HCT116 (cell line): ENCODE measurements at regions not wholly inside any gene's neighbourhood (a gene's known extent, or its start where the extent isn't known, plus 50 kb on each side); places are given as distances from the start of the nearest gene placed in this dataset.

Experiments
- ATAC-seq: fragments of 200-7000 bp; cut with Tn5 transposase; 2 replicates; pipeline ENCODE4 v1.9.1; 2020; ENCODE audit warnings: mild to moderate bottlenecking, moderate library complexity
- BruUV-seq: library from RNA; stranded (reverse); fragments of 400-500 nt; replicated peaks from 2 replicates; lab custom pipeline; 2021; lab: Mats Ljungman, UMichigan
- CTCF ChIA-PET: fragments of 300-600 bp; sonication (Branson Sonifier 250); formaldehyde crosslinking; loops from one replicate; lab custom pipeline; 2021; ENCODE audit warnings: antibody characterized with exemption; lab: Charles Lee
- POLR2A ChIA-PET: fragments of 300-600, 350-600 bp; sonication (Branson Sonifier 250); formaldehyde crosslinking; loops from one replicate; lab custom pipeline; 2021; ENCODE audit warnings: antibody characterized with exemption; lab: Charles Lee
- RAD21 ChIA-PET, 2 experiments: fragments of 300-600 bp; sonication (Branson Sonifier 250); formaldehyde crosslinking; loops; one replicate each; lab custom pipeline; 2023; ENCODE audit warnings: low total read pairs in 2 of 2; ENCODE audit not compliant: uncharacterized antibody in 2 of 2, unreplicated experiment in 2 of 2, low non-redundant PET in 1 of 2; lab: Charles Lee
- DNase-seq: peaks from one replicate; pipeline ENCODE4 v3.0.0-alpha.2; 2010; ENCODE audit warnings: low read depth, low spot score
- H2AFZ ChIP-seq: fragments of 200-600 bp; shearing (Covaris generic), sonication (generic); 2 replicates; pipeline ENCODE4 v1.6.1; 2017; ENCODE audit warnings: low read depth, mixed run types, mixed read lengths, antibody characterized with exemption, low read length; ENCODE audit not compliant: poor library complexity, severe bottlenecking
- H3K27ac ChIP-seq: 2 replicates; pipeline ENCODE4 v1.5.1; 2012; ENCODE audit warnings: low read depth, low read length
- H3K27me3 ChIP-seq: fragments of 200-600 bp; sonication (generic); 2 replicates; pipeline ENCODE4 v1.6.1; 2016; ENCODE audit warnings: mixed run types, low read length, mixed read lengths; ENCODE audit not compliant: insufficient read depth
- H3K36me3 ChIP-seq, 2 experiments: fragments of 200-500 bp in 1 of 2; fragments of 200-600 bp in 1 of 2; sonication (Bioruptor generic) in 1 of 2; sonication (generic) in 1 of 2; 2 replicates each; pipeline versions ENCODE4 v1.5.1 to v1.6.1; 2014 to 2016; ENCODE audit warnings: low read length in 2 of 2, inconsistent platforms in 1 of 2, mixed read lengths in 1 of 2, mixed run types in 1 of 2; ENCODE audit not compliant: insufficient read depth in 2 of 2, control insufficient read depth in 1 of 2
- H3K4me1 ChIP-seq, 2 experiments: fragments of 200-600 bp in 1 of 2; sonication (generic) in 1 of 2; 2 replicates each; pipeline versions ENCODE4 v1.5.1 to v1.6.1; 2012 to 2017; ENCODE audit warnings: low read length in 2 of 2, inconsistent platforms in 1 of 2, mild to moderate bottlenecking in 1 of 2, mixed read lengths in 1 of 2, mixed run types in 1 of 2, moderate library complexity in 1 of 2; ENCODE audit not compliant: insufficient read depth in 2 of 2, control insufficient read depth in 1 of 2
- H3K4me2 ChIP-seq: fragments of 200-600 bp; sonication (generic); 2 replicates; pipeline ENCODE4 v1.6.1; 2017; ENCODE audit warnings: mixed run types, low read length, mixed read lengths
- H3K4me3 ChIP-seq, 2 experiments: fragments of 200-600 bp in 1 of 2; sonication (generic) in 1 of 2; replicated peaks in 1 of 2; 2 replicates each; pipeline ENCODE4 v1.5.1; 2011 to 2016; ENCODE audit warnings: low read length in 2 of 2, control low read depth in 1 of 2, low read depth in 1 of 2, mild to moderate bottlenecking in 1 of 2, mixed read lengths in 1 of 2, mixed run types in 1 of 2
- H3K79me2 ChIP-seq: fragments of 200-600 bp; sonication (generic); 2 replicates; pipeline ENCODE4 v1.6.1; 2017; ENCODE audit warnings: mild to moderate bottlenecking, mixed run types, low read length, moderate library complexity, mixed read lengths; ENCODE audit not compliant: insufficient read depth
- H3K9ac ChIP-seq: fragments of 200-600 bp; sonication (generic); 2 replicates; pipeline ENCODE4 v1.6.1; 2016; ENCODE audit warnings: low read length, mixed read lengths
- H3K9me2 ChIP-seq: fragments of 200-600 bp; sonication (generic), shearing (Covaris generic); 2 replicates; pipeline ENCODE4 v1.6.1; 2017; ENCODE audit warnings: mixed run types, mild to moderate bottlenecking, moderate library complexity; ENCODE audit not compliant: insufficient read depth
- H3K9me3 ChIP-seq, 2 experiments: fragments of 200-500 bp in 1 of 2; fragments of 200-600 bp in 1 of 2; sonication (Bioruptor generic) in 1 of 2; sonication (generic) in 1 of 2; 2 replicates each; pipeline ENCODE4 v1.6.1; 2014 to 2017; ENCODE audit warnings: low read length in 2 of 2, mixed read lengths in 2 of 2, inconsistent platforms in 1 of 2, low read depth in 1 of 2, mild to moderate bottlenecking in 1 of 2, mixed run types in 1 of 2, moderate library complexity in 1 of 2; ENCODE audit not compliant: control insufficient read depth in 1 of 2, insufficient read depth in 1 of 2
- H4K20me1 ChIP-seq: fragments of 200-600 bp; sonication (generic), shearing (Covaris generic); 2 replicates; pipeline ENCODE4 v1.6.1; 2017; ENCODE audit warnings: mixed run types, mild to moderate bottlenecking, moderate library complexity; ENCODE audit not compliant: insufficient read depth
- ATF3 ChIP-seq: IDR thresholded peaks from 2 replicates; pipeline ENCODE4 v1.6.1; 2012
- ELF1 ChIP-seq: IDR thresholded peaks from 2 replicates; pipeline ENCODE4 v1.6.1; 2012; ENCODE audit warnings: low read depth, borderline replicate concordance
- EZH2phosphoT487 ChIP-seq: fragments of 200-600 bp; IDR thresholded peaks from 2 replicates; pipeline ENCODE4 v1.6.1; 2018; ENCODE audit warnings: antibody characterized with exemption, borderline replicate concordance
- JUND ChIP-seq: IDR thresholded peaks from 2 replicates; pipeline ENCODE4 v1.6.1; 2012
- POLR2A ChIP-seq: IDR thresholded peaks from 2 replicates; pipeline ENCODE4 v1.7.0; 2011; ENCODE audit warnings: borderline replicate concordance; ENCODE audit not compliant: insufficient read depth, insufficient read length; ENCODE audit errors: extremely low read depth
- REST ChIP-seq: IDR thresholded peaks from 2 replicates; pipeline ENCODE4 v1.6.1; 2012; ENCODE audit warnings: low read depth
- SIN3A ChIP-seq: IDR thresholded peaks from 2 replicates; pipeline ENCODE4 v1.6.1; 2012; ENCODE audit warnings: low read depth
- SP1 ChIP-seq: IDR thresholded peaks from 2 replicates; pipeline ENCODE4 v1.6.1; 2012; ENCODE audit warnings: low read depth
- SRF ChIP-seq: IDR thresholded peaks from 2 replicates; pipeline ENCODE4 v1.6.1; 2012; ENCODE audit warnings: low read depth
- TCF7L2 ChIP-seq: IDR thresholded peaks from 2 replicates; pipeline ENCODE4 v1.7.0; 2011; ENCODE audit warnings: borderline replicate concordance, inconsistent platforms; ENCODE audit not compliant: insufficient read depth, insufficient read length; ENCODE audit errors: extremely low read depth
- YY1 ChIP-seq: IDR thresholded peaks from 2 replicates; pipeline ENCODE4 v1.6.1; 2011; ENCODE audit warnings: low read length, low read depth, moderate library complexity, mild to moderate bottlenecking; ENCODE audit not compliant: insufficient replicate concordance; ENCODE audit errors: extremely low read depth
- ZBTB33 ChIP-seq: IDR thresholded peaks from 2 replicates; pipeline ENCODE4 v1.6.1; 2011; ENCODE audit warnings: mild to moderate bottlenecking, low read length, moderate library complexity; ENCODE audit not compliant: insufficient replicate concordance; ENCODE audit errors: extremely low read depth
- intact Hi-C: fragments of 100-400 bp; cut with micrococcal nuclease; formaldehyde crosslinking; loops from 2 replicates; pipeline ENCODE4 v1.10.0; 2022

GRCh38 chr5:98214240-98215051 is 559.0 kb upstream of the RGMB start (continued):
- no peak for TF ChIP-seq POLR2A
- TF ChIP-seq, all 23 proteins: peak for 0

GRCh38 chr5:98217138-98217537 is 556.3 kb upstream of the RGMB start:
- intact Hi-C loops, result no loop called here
- ChIA-PET POLR2A (no interaction called here), CTCF (no interaction called here), RAD21 (no interaction called here)
- Histone ChIP-seq H3K36me3 (no peaks in the 10 kb centered on the region), H3K4me2 (no peak overlapping the region), H3K9me2 (no peaks in the 10 kb centered on the region), H3K9me3 (no peaks in the 10 kb centered on the region), H4K20me1 (no peaks in the 10 kb centered on the region), H3K4me3 (no peak overlapping the region), H3K27ac (no peak overlapping the region), H3K9ac (no peak overlapping the region), H2AFZ (no peak overlapping the region), H3K4me1 (no peaks in the 10 kb centered on the region), H3K27me3 (no peaks in the 10 kb centered on the region), H3K79me2 (no peaks in the 10 kb centered on the region)
- DNase-seq (no peak), ATAC-seq (no peak)
- TF ChIP-seq SP1 (no peak), SIN3A (no peak), ELF1 (no peak), EZH2phosphoT487 (no peak), YY1 (no peak), SRF (no peak)
- no TSS peak for BruUV-seq

GRCh38 chr5:98218838-98219237 is 554.6 kb upstream of the RGMB start:
- H3K4me1 ChIP-seq, result no peaks in the 10 kb centered on the region
- H2AFZ ChIP-seq, result no peak overlapping the region
- no peaks in the 10 kb centered on the region for H4K20me1 ChIP-seq
- no peak overlapping the region for H3K27ac ChIP-seq
- DNase-seq (no peak), ATAC-seq (no peak)
- H3K4me3 ChIP-seq, result no peak overlapping the region
- no peak overlapping the region for H3K9ac ChIP-seq
- H3K79me2 ChIP-seq, result no peaks in the 10 kb centered on the region
- H3K9me2 ChIP-seq, result no peaks in the 10 kb centered on the region
- no peaks in the 10 kb centered on the region for H3K36me3 ChIP-seq
- H3K27me3 ChIP-seq, result no peaks in the 10 kb centered on the region
- no peak overlapping the region for H3K4me2 ChIP-seq
- RAD21 ChIA-PET, result no interaction called here
- no TSS peak for BruUV-seq
- CTCF ChIA-PET, result no interaction called here
- POLR2A ChIA-PET, result no interaction called here
- no peaks in the 10 kb centered on the region for H3K9me3 ChIP-seq
- intact Hi-C loops, result no loop called here
- TF ChIP-seq TCF7L2 (no peak), JUND (no peak), REST (no peak), SRF (no peak), ATF3 (no peak), ZBTB33 (no peak), POLR2A (no peak)
